ENCODE measurements at regions not wholly inside any gene's neighbourhood (a gene's known extent, or its start where the extent isn't known, plus 50 kb on each side); places are given as distances from the start of the nearest gene placed in this dataset.

DNA sequence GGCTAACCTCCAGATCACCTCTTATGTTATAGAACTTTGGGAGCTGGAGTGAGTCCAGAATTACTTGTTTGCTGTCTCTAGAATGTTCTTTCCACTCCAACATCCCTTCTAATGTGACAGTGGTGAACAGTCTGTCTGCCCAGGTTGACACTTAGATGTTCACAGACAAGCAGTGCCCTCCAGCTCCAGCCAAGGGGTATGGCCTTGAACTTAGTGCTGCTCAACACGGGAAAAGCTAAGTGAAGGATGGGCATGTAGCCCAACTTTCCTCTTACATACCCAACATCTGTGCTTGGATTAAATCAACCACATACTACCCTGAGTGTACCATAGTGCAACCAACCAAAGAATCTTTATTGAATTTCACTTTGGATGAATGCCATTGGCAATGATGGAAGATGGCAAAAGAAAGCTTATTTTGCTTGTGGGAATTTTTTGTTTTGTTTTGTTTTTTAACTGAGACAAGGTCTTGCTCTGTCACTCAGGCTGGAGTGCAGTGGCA is 201.2 kb downstream of the NXNL2 start:
- Histone ChIP-seq H3K27ac (ENCODE audit: low read depth, low read length) (no peak overlapping the region), H3K27me3 (ENCODE audit: insufficient read depth, low read length) (no peaks in the 10 kb centered on the region), H3K36me3 (ENCODE audit: insufficient read depth, low read length) (no peaks in the 10 kb centered on the region), H3K4me3 (ENCODE audit: low read length in 2 of 2) (no peak overlapping the region), H3K4me1 (ENCODE audit: insufficient read depth, low read length) (no peaks in the 10 kb centered on the region), H3K9me3 (ENCODE audit: control insufficient read depth in 1 of 2, low read length in 2 of 2) (no peaks in the 10 kb centered on the region)
- Mint-ChIP-seq H3K4me1 (no peaks in the 10 kb centered on the region), H3K4me3 (no peak overlapping the region), H3K36me3 (no peaks in the 10 kb centered on the region), H3K27me3 (peaks cover 2 to 7% of the 10 kb centered on the region in 2 donors), H3K9me3 (no peaks in the 10 kb centered on the region), H3K27ac (no peak overlapping the region)
- DNase-seq: no peak
- ChIA-PET CTCF (ENCODE audit: partially characterized antibody) (no interaction called here), POLR2A (ENCODE audit: partially characterized antibody) (no interaction called here)
- intact Hi-C loops (cut with micrococcal nuclease): no loop called here

DNA sequence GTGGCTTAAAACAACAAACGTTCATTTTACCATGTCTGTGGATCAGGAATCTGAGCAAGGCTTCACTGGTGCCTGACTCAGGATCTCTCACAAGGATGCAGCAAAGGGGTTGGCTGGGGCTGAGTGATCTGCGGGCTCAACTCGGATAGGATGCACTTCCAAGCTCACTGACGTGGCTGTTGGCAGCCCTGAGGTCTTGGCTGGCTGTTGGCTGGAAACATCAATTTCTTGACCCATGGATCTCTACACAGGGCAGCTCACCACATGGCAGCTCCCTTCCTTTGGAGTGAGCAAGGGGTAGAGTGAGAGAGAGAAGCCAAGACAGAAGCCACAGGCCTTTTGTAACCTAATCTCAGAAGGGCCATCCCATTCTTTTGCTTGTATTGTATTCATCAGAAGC is 202.1 kb downstream of the NXNL2 start:
- no peaks in the 10 kb centered on the region for H3K36me3 ChIP-seq (ENCODE audit: insufficient read depth, low read length)
- no peak overlapping the region for H3K27ac Mint-ChIP-seq
- no peak overlapping the region for H3K27ac ChIP-seq (ENCODE audit: low read depth, low read length)
- H3K27me3 Mint-ChIP-seq: peaks cover 5 to 12% of the 10 kb centered on the region in 2 donors
- H3K4me1 Mint-ChIP-seq: no peaks in the 10 kb centered on the region
- no peaks in the 10 kb centered on the region for H3K27me3 ChIP-seq (ENCODE audit: insufficient read depth, low read length)
- no peaks in the 10 kb centered on the region for H3K4me1 ChIP-seq (ENCODE audit: insufficient read depth, low read length)
- H3K36me3 Mint-ChIP-seq: no peaks in the 10 kb centered on the region
- H3K9me3 ChIP-seq (ENCODE audit: control insufficient read depth in 1 of 2, low read length in 2 of 2): no peaks in the 10 kb centered on the region
- ChIA-PET CTCF (ENCODE audit: partially characterized antibody) (no interaction called here), POLR2A (ENCODE audit: partially characterized antibody) (no interaction called here)
- H3K9me3 Mint-ChIP-seq: no peaks in the 10 kb centered on the region
- no peak overlapping the region for H3K4me3 Mint-ChIP-seq
- DNase-seq: no peak
- intact Hi-C loops (cut with micrococcal nuclease): no loop called here
- H3K4me3 ChIP-seq (ENCODE audit: low read length in 2 of 2): no peak overlapping the region

DNA sequence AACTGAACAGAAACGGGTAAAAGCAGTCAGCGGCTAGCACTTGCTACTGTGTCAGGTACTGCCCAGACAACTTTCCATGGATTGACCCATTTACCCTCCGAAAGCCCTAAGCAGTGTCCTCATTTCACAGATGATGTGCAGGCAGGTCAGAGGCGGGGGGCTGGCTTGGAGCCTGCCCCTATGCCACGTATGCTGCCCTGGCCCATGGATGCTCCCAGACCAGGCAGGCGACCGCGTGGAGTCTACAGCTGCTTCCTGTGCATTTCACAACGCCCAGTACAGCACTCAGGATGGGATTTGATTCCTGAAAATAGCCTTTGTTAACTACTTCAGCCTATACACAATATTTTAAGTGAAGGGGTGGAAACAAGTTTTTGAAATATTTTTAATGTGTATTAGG is 202.9 kb downstream of the NXNL2 start:
- no peaks in the 10 kb centered on the region for H3K4me1 Mint-ChIP-seq
- Histone ChIP-seq H3K4me3 (ENCODE audit: low read length in 2 of 2) (no peak overlapping the region), H3K27ac (ENCODE audit: low read depth, low read length) (no peak overlapping the region), H3K9me3 (ENCODE audit: control insufficient read depth in 1 of 2, low read length in 2 of 2) (no peaks in the 10 kb centered on the region), H3K27me3 (ENCODE audit: insufficient read depth, low read length) (no peaks in the 10 kb centered on the region), H3K36me3 (ENCODE audit: insufficient read depth, low read length) (no peaks in the 10 kb centered on the region), H3K4me1 (ENCODE audit: insufficient read depth, low read length) (no peaks in the 10 kb centered on the region)
- H3K9me3 Mint-ChIP-seq: no peaks in the 10 kb centered on the region
- intact Hi-C loops (cut with micrococcal nuclease): no loop called here
- H3K27ac Mint-ChIP-seq: no peak overlapping the region
- peaks cover 6 to 13% of the 10 kb centered on the region in 2 donors for H3K27me3 Mint-ChIP-seq
- ChIA-PET CTCF (ENCODE audit: partially characterized antibody) (no interaction called here), POLR2A (ENCODE audit: partially characterized antibody) (no interaction called here)
- DNase-seq: no peak
- no peak overlapping the region for H3K4me3 Mint-ChIP-seq
- H3K36me3 Mint-ChIP-seq: no peaks in the 10 kb centered on the region

DNA sequence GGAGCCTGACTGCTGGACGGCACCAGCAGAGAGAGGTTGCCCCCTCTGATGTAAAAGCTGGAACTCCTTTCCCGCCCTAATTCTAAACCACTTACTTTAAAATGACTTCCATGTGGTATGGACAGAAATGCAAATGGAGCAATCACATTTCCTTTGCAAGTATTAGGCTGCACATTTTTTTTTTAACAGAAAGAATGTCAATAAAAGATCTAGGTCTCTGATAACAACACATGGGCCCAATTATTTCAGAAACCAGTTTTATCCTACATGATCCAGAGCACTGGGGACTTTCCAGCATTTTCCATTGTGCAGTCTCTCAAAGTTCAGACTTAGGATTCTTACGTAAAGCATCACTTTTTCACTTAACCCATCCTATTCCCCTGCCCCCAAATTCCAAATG is 203.7 kb downstream of the NXNL2 start:
- H3K36me3 ChIP-seq (ENCODE audit: insufficient read depth, low read length): no peaks in the 10 kb centered on the region
- no peaks in the 10 kb centered on the region for H3K27me3 ChIP-seq (ENCODE audit: insufficient read depth, low read length)
- POLR2A ChIA-PET (ENCODE audit: partially characterized antibody): no interaction called here
- Mint-ChIP-seq H3K4me1 (no peaks in the 10 kb centered on the region), H3K27me3 (peaks cover 6 to 13% of the 10 kb centered on the region in 2 donors), H3K27ac (no peak overlapping the region), H3K4me3 (no peak overlapping the region), H3K9me3 (no peaks in the 10 kb centered on the region), H3K36me3 (no peaks in the 10 kb centered on the region)
- no peak overlapping the region for H3K4me3 ChIP-seq (ENCODE audit: low read length in 2 of 2)
- H3K4me1 ChIP-seq (ENCODE audit: insufficient read depth, low read length): no peaks in the 10 kb centered on the region
- no peak overlapping the region for H3K27ac ChIP-seq (ENCODE audit: low read depth, low read length)
- no peaks in the 10 kb centered on the region for H3K9me3 ChIP-seq (ENCODE audit: control insufficient read depth in 1 of 2, low read length in 2 of 2)
- intact Hi-C loops (cut with micrococcal nuclease): no loop called here
- no peak for DNase-seq
- CTCF ChIA-PET (ENCODE audit: partially characterized antibody): no interaction called here

DNA sequence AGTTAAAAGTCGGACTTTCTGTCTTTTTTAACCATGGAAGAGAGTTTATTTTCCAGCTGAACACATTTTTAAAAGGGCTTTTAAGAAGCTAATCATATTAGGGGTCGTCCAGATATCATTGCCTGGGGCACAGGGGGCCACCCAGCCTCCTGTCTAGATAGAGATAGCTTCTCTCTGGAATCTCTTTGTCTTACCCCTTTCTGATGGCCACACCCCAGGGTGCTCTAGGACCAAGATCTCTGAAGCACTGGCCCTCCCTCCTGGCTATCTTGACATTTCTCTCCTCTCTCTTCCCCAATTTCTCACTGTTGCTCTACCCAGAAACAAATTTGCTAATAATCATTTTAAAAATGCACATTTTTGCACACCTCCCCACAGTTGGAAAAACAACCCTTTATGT is 204.4 kb downstream of the NXNL2 start:
- Mint-ChIP-seq H3K9me3 (no peaks in the 10 kb centered on the region), H3K4me1 (no peaks in the 10 kb centered on the region), H3K36me3 (no peaks in the 10 kb centered on the region), H3K4me3 (no peak overlapping the region), H3K27ac (no peak overlapping the region), H3K27me3 (peaks cover 6 to 13% of the 10 kb centered on the region in 2 donors)
- DNase-seq: no peak
- no peak overlapping the region for H3K27ac ChIP-seq (ENCODE audit: low read depth, low read length)
- H3K27me3 ChIP-seq (ENCODE audit: insufficient read depth, low read length): no peaks in the 10 kb centered on the region
- intact Hi-C loops (cut with micrococcal nuclease): no loop called here
- no peak overlapping the region for H3K4me3 ChIP-seq (ENCODE audit: low read length in 2 of 2)
- H3K4me1 ChIP-seq (ENCODE audit: insufficient read depth, low read length): no peaks in the 10 kb centered on the region
- no peaks in the 10 kb centered on the region for H3K9me3 ChIP-seq (ENCODE audit: control insufficient read depth in 1 of 2, low read length in 2 of 2)
- ChIA-PET CTCF (ENCODE audit: partially characterized antibody) (no interaction called here), POLR2A (ENCODE audit: partially characterized antibody) (no interaction called here)
- no peaks in the 10 kb centered on the region for H3K36me3 ChIP-seq (ENCODE audit: insufficient read depth, low read length)

DNA sequence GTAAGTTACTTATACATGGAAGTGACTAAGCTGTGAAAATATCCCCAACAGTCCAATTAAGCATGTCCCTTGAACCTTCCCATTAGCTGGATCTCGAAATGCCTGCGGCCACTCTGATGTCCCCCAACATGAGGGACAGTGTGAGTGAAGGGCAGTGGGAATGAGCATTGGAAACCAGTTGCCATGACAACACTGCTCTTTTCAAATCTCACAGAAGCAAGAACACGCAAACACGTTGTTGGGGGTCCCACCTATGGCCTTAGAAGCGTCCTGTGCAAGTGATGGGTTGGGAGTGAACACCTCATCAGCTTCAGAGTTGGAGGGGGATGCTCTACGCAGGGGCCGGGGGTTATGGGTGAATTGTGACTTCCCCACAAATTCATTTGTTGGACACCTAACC is 205.9 kb downstream of the NXNL2 start:
- Histone ChIP-seq H3K4me1 (ENCODE audit: insufficient read depth, low read length) (no peaks in the 10 kb centered on the region), H3K9me3 (ENCODE audit: control insufficient read depth in 1 of 2, low read length in 2 of 2) (no peaks in the 10 kb centered on the region), H3K4me3 (ENCODE audit: low read length in 2 of 2) (no peak overlapping the region), H3K27ac (ENCODE audit: low read depth, low read length) (no peak overlapping the region), H3K27me3 (ENCODE audit: insufficient read depth, low read length) (no peaks in the 10 kb centered on the region), H3K36me3 (ENCODE audit: insufficient read depth, low read length) (no peaks in the 10 kb centered on the region)
- intact Hi-C loops (cut with micrococcal nuclease): no loop called here
- ChIA-PET CTCF (ENCODE audit: partially characterized antibody) (no interaction called here), POLR2A (ENCODE audit: partially characterized antibody) (no interaction called here)
- Mint-ChIP-seq H3K4me1 (no peaks in the 10 kb centered on the region), H3K27ac (no peak overlapping the region), H3K27me3 (peaks cover 9 to 15% of the 10 kb centered on the region in 2 donors), H3K9me3 (no peaks in the 10 kb centered on the region), H3K4me3 (no peak overlapping the region), H3K36me3 (no peaks in the 10 kb centered on the region)
- DNase-seq: no peak

DNA sequence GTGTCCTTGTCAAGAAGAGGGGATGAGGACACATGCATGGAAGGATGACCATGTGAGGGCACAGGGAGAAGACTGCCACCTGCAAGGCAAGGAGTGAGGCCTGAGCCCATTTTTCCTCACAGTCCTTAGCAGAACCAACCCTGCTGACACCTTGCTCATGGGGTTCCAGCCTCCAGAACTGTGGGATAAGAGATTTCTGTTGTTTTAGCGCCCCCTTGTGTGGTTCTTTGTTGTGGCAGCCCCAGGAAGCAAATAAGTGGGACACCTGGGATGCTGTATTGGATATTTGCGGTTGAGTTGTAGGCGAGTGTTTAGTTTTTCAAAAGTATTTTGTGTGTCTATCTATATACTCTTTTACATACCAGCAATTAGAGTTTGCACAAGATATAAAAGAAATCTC is 206.4 kb downstream of the NXNL2 start:
- H3K9me3 ChIP-seq (ENCODE audit: control insufficient read depth in 1 of 2, low read length in 2 of 2): no peaks in the 10 kb centered on the region
- no peak for DNase-seq
- H3K9me3 Mint-ChIP-seq: no peaks in the 10 kb centered on the region
- POLR2A ChIA-PET (ENCODE audit: partially characterized antibody): no interaction called here
- no peak overlapping the region for H3K4me3 Mint-ChIP-seq
- no peak overlapping the region for H3K4me3 ChIP-seq (ENCODE audit: low read length in 2 of 2)
- H3K27me3 Mint-ChIP-seq: peaks cover 14 to 15% of the 10 kb centered on the region in 2 donors
- CTCF ChIA-PET (ENCODE audit: partially characterized antibody): no interaction called here
- no peaks in the 10 kb centered on the region for H3K4me1 ChIP-seq (ENCODE audit: insufficient read depth, low read length)
- no peaks in the 10 kb centered on the region for H3K27me3 ChIP-seq (ENCODE audit: insufficient read depth, low read length)
- H3K36me3 ChIP-seq (ENCODE audit: insufficient read depth, low read length): no peaks in the 10 kb centered on the region
- H3K36me3 Mint-ChIP-seq: no peaks in the 10 kb centered on the region
- H3K4me1 Mint-ChIP-seq: no peaks in the 10 kb centered on the region
- no peak overlapping the region for H3K27ac ChIP-seq (ENCODE audit: low read depth, low read length)
- intact Hi-C loops (cut with micrococcal nuclease): no loop called here
- no peak overlapping the region for H3K27ac Mint-ChIP-seq

DNA sequence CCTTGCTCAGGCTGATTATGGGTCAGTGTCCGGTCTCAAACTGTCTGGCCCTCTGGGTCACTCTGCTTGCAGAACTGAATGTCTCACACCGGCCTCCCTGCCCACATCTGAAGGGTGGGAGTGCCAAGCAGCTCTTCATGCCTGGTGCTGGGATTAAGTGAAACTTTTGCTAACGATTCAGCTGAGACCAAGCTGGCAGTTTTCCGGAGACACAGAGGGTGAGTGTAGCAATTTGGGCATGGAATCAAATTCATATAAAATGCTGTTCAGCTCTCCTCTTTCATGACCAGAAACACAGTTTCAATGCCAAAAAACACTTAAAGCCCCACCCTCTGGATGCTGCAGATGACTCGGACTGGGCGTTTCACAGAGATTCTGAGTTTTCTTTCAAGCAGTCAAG is 207.5 kb downstream of the NXNL2 start:
- no peaks in the 10 kb centered on the region for H3K9me3 Mint-ChIP-seq
- H3K4me3 Mint-ChIP-seq: no peak overlapping the region
- ChIA-PET POLR2A (ENCODE audit: partially characterized antibody) (no interaction called here), CTCF (ENCODE audit: partially characterized antibody) (no interaction called here)
- no peaks in the 10 kb centered on the region for H3K4me1 Mint-ChIP-seq
- peaks cover 14 to 15% of the 10 kb centered on the region in 2 donors for H3K27me3 Mint-ChIP-seq
- Histone ChIP-seq H3K9me3 (ENCODE audit: control insufficient read depth in 1 of 2, low read length in 2 of 2) (no peaks in the 10 kb centered on the region), H3K27me3 (ENCODE audit: insufficient read depth, low read length) (no peaks in the 10 kb centered on the region), H3K36me3 (ENCODE audit: insufficient read depth, low read length) (no peaks in the 10 kb centered on the region), H3K27ac (ENCODE audit: low read depth, low read length) (no peak overlapping the region), H3K4me3 (ENCODE audit: low read length in 2 of 2) (no peak overlapping the region), H3K4me1 (ENCODE audit: insufficient read depth, low read length) (no peaks in the 10 kb centered on the region)
- DNase-seq: no peak
- intact Hi-C loops (cut with micrococcal nuclease): no loop called here
- H3K27ac Mint-ChIP-seq: no peak overlapping the region
- H3K36me3 Mint-ChIP-seq: no peaks in the 10 kb centered on the region
